ENCODE measurements at regions not wholly inside any gene's neighbourhood (a gene's known extent, or its start where the extent isn't known, plus 50 kb on each side); places are given as distances from the start of the nearest gene placed in this dataset.

DNA sequence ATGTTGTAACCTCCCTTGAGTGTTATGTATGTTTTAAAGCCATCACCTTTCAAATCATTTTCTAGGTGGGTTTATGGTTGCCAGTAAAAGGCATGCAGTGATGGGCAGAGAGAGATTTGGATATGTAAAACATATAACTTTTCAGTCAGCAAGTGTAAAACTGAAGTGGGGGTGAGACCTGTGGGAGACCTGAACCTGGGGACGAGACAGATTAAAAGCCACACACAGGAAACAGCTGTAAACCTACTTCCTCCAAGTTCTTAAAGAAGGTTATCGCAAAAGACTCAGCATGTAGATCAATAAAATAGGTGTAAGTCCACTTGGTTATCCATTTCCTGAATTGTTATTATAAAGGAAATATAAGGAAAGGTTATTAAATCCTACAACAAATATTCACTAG is 76.6 kb downstream of the YIPF5 start:
- Histone ChIP-seq H3K4me1 (ENCODE audit: control insufficient read depth in 1 of 2, insufficient read depth in 2 of 2, low read depth in 1 of 2, low read length in 1 of 2) (no peaks in the 10 kb centered on the region), H4K20me1 (ENCODE audit: insufficient read depth) (no peaks in the 10 kb centered on the region), H3K9me3 (no peaks in the 10 kb centered on the region), H3F3A (replicated peaks; ENCODE audit: insufficient read depth) (no peaks in the 10 kb centered on the region), H3K4me3 (ENCODE audit: low read depth in 2 of 2, low read length in 1 of 2) (no peak overlapping the region), H3K27ac (ENCODE audit: low read depth in 2 of 2, low read length in 1 of 2) (no peak overlapping the region), H3K4me2 (no peak overlapping the region), H3K9ac (no peak overlapping the region), H3K9me2 (no peaks in the 10 kb centered on the region), H3K36me3 (replicated peaks in 1 of 2; ENCODE audit: control insufficient read depth in 1 of 2, insufficient read depth in 2 of 2, low read length in 1 of 2) (no peaks in the 10 kb centered on the region), H2AFZ (ENCODE audit: low read depth) (no peak overlapping the region), H3K27me3 (ENCODE audit: insufficient read depth) (no peaks in the 10 kb centered on the region), H3K79me2 (ENCODE audit: insufficient read depth) (no peaks in the 10 kb centered on the region)
- CTCF ChIA-PET = interaction anchor here (0.7 kb wide), 1 partner anchor 37 kb away, joined by 3 read pairs; no protein-coding TSS in a partner anchor
- no peak for TF ChIP-seq TCF12 (IDR thresholded peaks at IDR 0.05)
- TF ChIP-seq, protein P1, sequence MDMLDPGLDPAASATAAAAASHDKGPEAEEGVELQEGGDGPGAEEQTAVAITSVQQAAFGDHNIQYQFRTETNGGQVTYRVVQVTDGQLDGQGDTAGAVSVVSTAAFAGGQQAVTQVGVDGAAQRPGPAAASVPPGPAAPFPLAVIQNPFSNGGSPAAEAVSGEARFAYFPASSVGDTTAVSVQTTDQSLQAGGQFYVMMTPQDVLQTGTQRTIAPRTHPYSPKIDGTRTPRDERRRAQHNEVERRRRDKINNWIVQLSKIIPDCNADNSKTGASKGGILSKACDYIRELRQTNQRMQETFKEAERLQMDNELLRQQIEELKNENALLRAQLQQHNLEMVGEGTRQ (IDR thresholded peaks at IDR 0.05; ENCODE audit: borderline replicate concordance, low read depth, low read length) = no peak
- TF ChIP-seq ELF1 (IDR thresholded peaks at IDR 0.05) = no peak
- TF ChIP-seq, protein P2, sequence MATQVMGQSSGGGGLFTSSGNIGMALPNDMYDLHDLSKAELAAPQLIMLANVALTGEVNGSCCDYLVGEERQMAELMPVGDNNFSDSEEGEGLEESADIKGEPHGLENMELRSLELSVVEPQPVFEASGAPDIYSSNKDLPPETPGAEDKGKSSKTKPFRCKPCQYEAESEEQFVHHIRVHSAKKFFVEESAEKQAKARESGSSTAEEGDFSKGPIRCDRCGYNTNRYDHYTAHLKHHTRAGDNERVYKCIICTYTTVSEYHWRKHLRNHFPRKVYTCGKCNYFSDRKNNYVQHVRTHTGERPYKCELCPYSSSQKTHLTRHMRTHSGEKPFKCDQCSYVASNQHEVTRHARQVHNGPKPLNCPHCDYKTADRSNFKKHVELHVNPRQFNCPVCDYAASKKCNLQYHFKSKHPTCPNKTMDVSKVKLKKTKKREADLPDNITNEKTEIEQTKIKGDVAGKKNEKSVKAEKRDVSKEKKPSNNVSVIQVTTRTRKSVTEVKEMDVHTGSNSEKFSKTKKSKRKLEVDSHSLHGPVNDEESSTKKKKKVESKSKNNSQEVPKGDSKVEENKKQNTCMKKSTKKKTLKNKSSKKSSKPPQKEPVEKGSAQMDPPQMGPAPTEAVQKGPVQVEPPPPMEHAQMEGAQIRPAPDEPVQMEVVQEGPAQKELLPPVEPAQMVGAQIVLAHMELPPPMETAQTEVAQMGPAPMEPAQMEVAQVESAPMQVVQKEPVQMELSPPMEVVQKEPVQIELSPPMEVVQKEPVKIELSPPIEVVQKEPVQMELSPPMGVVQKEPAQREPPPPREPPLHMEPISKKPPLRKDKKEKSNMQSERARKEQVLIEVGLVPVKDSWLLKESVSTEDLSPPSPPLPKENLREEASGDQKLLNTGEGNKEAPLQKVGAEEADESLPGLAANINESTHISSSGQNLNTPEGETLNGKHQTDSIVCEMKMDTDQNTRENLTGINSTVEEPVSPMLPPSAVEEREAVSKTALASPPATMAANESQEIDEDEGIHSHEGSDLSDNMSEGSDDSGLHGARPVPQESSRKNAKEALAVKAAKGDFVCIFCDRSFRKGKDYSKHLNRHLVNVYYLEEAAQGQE (IDR thresholded peaks at IDR 0.05; ENCODE audit: low read depth, low read length) = no peak
- no peak for TF ChIP-seq TEAD4 (IDR thresholded peaks at IDR 0.05; ENCODE audit: borderline replicate concordance, insufficient read depth)
- TF ChIP-seq SMC3 (IDR thresholded peaks at IDR 0.05; ENCODE audit: low read depth, low read length) = no peak
- TF ChIP-seq MXI1 (IDR thresholded peaks at IDR 0.05; ENCODE audit: low read depth, low read length) = no peak
- no peak for TF ChIP-seq RAD21 (IDR thresholded peaks at IDR 0.05; ENCODE audit: low read length)
- TF ChIP-seq GABPA (IDR thresholded peaks at IDR 0.05; ENCODE audit: low read depth) = no peak
- no peak for TF ChIP-seq NRF1 (IDR thresholded peaks at IDR 0.05; ENCODE audit: low read depth, low read length)
- TF ChIP-seq CHD2 (IDR thresholded peaks at IDR 0.05; ENCODE audit: low read length, partially characterized antibody) = no peak
- TF ChIP-seq YY1 (IDR thresholded peaks at IDR 0.05; ENCODE audit: low read depth) = no peak
- no peak for TF ChIP-seq RFX5 (IDR thresholded peaks at IDR 0.05; ENCODE audit: low read length)
- no peak for TF ChIP-seq NFIC (IDR thresholded peaks at IDR 0.05; ENCODE audit: borderline replicate concordance)
- TF ChIP-seq SIN3A (IDR thresholded peaks at IDR 0.05; ENCODE audit: borderline replicate concordance, low read depth, low read length) = no peak
- TF ChIP-seq RCOR1 (IDR thresholded peaks at IDR 0.05; ENCODE audit: low read length) = no peak
- TF ChIP-seq FOXJ3 (CRISPR knock-in tag; IDR thresholded peaks at IDR 0.05) = no peak
- TF ChIP-seq, protein P3, sequence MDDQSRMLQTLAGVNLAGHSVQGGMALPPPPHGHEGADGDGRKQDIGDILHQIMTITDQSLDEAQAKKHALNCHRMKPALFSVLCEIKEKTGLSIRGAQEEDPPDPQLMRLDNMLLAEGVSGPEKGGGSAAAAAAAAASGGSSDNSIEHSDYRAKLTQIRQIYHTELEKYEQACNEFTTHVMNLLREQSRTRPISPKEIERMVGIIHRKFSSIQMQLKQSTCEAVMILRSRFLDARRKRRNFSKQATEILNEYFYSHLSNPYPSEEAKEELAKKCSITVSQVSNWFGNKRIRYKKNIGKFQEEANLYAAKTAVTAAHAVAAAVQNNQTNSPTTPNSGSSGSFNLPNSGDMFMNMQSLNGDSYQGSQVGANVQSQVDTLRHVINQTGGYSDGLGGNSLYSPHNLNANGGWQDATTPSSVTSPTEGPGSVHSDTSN (IDR thresholded peaks at IDR 0.05) = no peak
- 83% methylated on average over 2 of the region's 2 CpGs for WGBS (ENCODE audit: low lambda C conversion rate)
- DNase-seq = no peak
- POLR2A ChIA-PET = no interaction called here
